K562 (cell line): ENCODE measurements at regions not wholly inside any gene's neighbourhood (a gene's known extent, or its start where the extent isn't known, plus 50 kb on each side); places are given as distances from the start of the nearest gene placed in this dataset.

Source experiments
- ATAC-seq: fragments of 200-7000 bp; cut with Tn5 transposase; 3 replicates; pipeline ENCODE4 v1.9.1; 2020; ENCODE audit warnings: moderate library complexity
- BruUV-seq: library from RNA; stranded (reverse); fragments of 400-500 nt; replicated peaks from 2 replicates; lab custom pipeline; 2021; lab: Mats Ljungman, UMichigan
- CTCF ChIA-PET: fragments of 300-600 bp; formaldehyde crosslinking; extraction: SDS; loops from one replicate; lab custom pipeline; 2021; ENCODE audit warnings: low intra/inter-chr PET ratio; lab: Yijun Ruan, JAX
- POLR2A ChIA-PET: fragments of 300-600, 350-650 bp; sonication (Branson Sonifier 250); formaldehyde crosslinking; extraction: SDS; loops from one replicate; lab custom pipeline; 2021; ENCODE audit warnings: antibody characterized with exemption, inconsistent platforms; lab: Yijun Ruan, JAX
- DNase-seq, 4 experiments: peaks; one replicate each; pipeline versions ENCODE4 v3.0.0 to v3.0.0-alpha.2; 2011 to 2018; ENCODE audit warnings: low spot score in 3 of 4, mixed read lengths in 3 of 4; ENCODE audit errors: extremely low read depth in 1 of 4
- FAIRE-seq: peaks from 2 replicates; lab custom pipeline; 2011; peaks lifted over from hg19 to GRCh38; lab: Jason Lieb, UNC
- H2AFZ ChIP-seq: 2 replicates; pipeline ENCODE4 v1.6.0; 2011; ENCODE audit warnings: low read depth, low read length, control low read depth, inconsistent platforms
- H3K27ac ChIP-seq: fragments of 200-600 bp; 3 replicates; pipeline ENCODE4 v1.8.0; 2011; ENCODE audit warnings: low read depth, mild to moderate bottlenecking, control low read depth, inconsistent platforms, low read length, moderate library complexity, mixed read lengths; ENCODE audit errors: extremely low read depth
- H3K27me3 ChIP-seq, 2 experiments: fragments of 300-600 bp in 1 of 2; 2 replicates in 1 of 2; 3 replicates in 1 of 2; pipeline versions ENCODE4 v1.6.0 to v1.8.0; 2011; ENCODE audit warnings: inconsistent platforms in 2 of 2, low read length in 2 of 2, mild to moderate bottlenecking in 1 of 2, mixed read lengths in 1 of 2, moderate library complexity in 1 of 2; ENCODE audit not compliant: control insufficient read depth in 2 of 2, insufficient read depth in 2 of 2
- H3K36me3 ChIP-seq: fragments of 300-600 bp; 3 replicates; pipeline ENCODE4 v1.8.0; 2011; ENCODE audit warnings: mild to moderate bottlenecking, low read length, inconsistent platforms; ENCODE audit not compliant: control insufficient read depth, insufficient read depth
- H3K4me1 ChIP-seq, 2 experiments: fragments of 200-600 bp in 1 of 2; replicated peaks in 1 of 2; 2 replicates in 1 of 2; 3 replicates in 1 of 2; pipeline versions ENCODE4 v1.5.1 to v1.8.0; 2011; ENCODE audit warnings: inconsistent platforms in 2 of 2, low read length in 2 of 2, mild to moderate bottlenecking in 1 of 2, mixed read lengths in 1 of 2, moderate library complexity in 1 of 2; ENCODE audit not compliant: control insufficient read depth in 2 of 2, insufficient read depth in 2 of 2
- H3K4me2 ChIP-seq: 2 replicates; pipeline ENCODE4 v1.6.1; 2011; ENCODE audit warnings: low read length, control low read depth, inconsistent platforms, mixed read lengths; ENCODE audit not compliant: insufficient read depth
- H3K4me3 ChIP-seq: fragments of 200-600 bp; sonication (generic), shearing (Covaris generic); 2 replicates; pipeline ENCODE4 v1.5.1; 2016; ENCODE audit warnings: control low read depth, inconsistent platforms
- H3K79me2 ChIP-seq: fragments of 200-600 bp; 3 replicates; pipeline ENCODE4 v1.8.0; 2011; ENCODE audit warnings: low read length, inconsistent platforms; ENCODE audit not compliant: control insufficient read depth, insufficient read depth
- H3K9ac ChIP-seq, 2 experiments: 2 replicates each; pipeline versions ENCODE4 v1.6.0 to v1.6.1; 2011; ENCODE audit warnings: low read depth in 2 of 2, low read length in 2 of 2, control low read depth in 1 of 2, inconsistent platforms in 1 of 2, mild to moderate bottlenecking in 1 of 2, mixed read lengths in 1 of 2; ENCODE audit not compliant: insufficient read depth in 1 of 2
- H3K9me1 ChIP-seq: one replicate; pipeline ENCODE4 v1.6.0; 2011; ENCODE audit warnings: inconsistent platforms, mild to moderate bottlenecking, low read length, moderate library complexity; ENCODE audit not compliant: control insufficient read depth, insufficient read depth
- H3K9me3 ChIP-seq: replicated peaks from 2 replicates; pipeline ENCODE4 v1.5.1; 2011; ENCODE audit warnings: low read depth, low read length, inconsistent platforms; ENCODE audit not compliant: control insufficient read depth, insufficient read depth
- H4K20me1 ChIP-seq: replicated peaks from 2 replicates; pipeline ENCODE4 v1.6.1; 2011; ENCODE audit warnings: low read length, inconsistent platforms, mixed read lengths; ENCODE audit not compliant: control insufficient read depth, insufficient read depth
- AFF4 ChIP-seq: sonication (generic); formaldehyde crosslinking; IDR thresholded peaks from 2 replicates; pipeline ENCODE4 v1.8.0; 2023; ENCODE audit warnings: mild to moderate bottlenecking, missing genetic modification reagents
- CREBBP ChIP-seq: IDR thresholded peaks from one replicate; pipeline ENCODE4 v1.6.1; 2012; ENCODE audit warnings: low read depth, mild to moderate bottlenecking, control low read depth, inconsistent platforms, low read length
- ETV1 ChIP-seq: fragments of 450-650 bp; conservative IDR thresholded peaks from 2 replicates; pipeline ENCODE4 v1.6.1; 2016; ENCODE audit warnings: missing genetic modification characterization, control low read depth, low read depth, missing compliant biosample characterization
- GABPB1 ChIP-seq: sonication (generic); formaldehyde crosslinking; IDR thresholded peaks from 2 replicates; pipeline ENCODE4 v1.8.0; 2022; ENCODE audit warnings: mild to moderate bottlenecking, missing genetic modification reagents
- GMEB1 ChIP-seq: fragments of 250-450 bp; sonication (Bioruptor Pico); IDR thresholded peaks from 2 replicates; pipeline ENCODE4 v1.4.0; 2020; ENCODE audit warnings: mild to moderate bottlenecking
- HMGXB4 ChIP-seq: sonication (generic); formaldehyde crosslinking; IDR thresholded peaks from 2 replicates; pipeline ENCODE4 v1.8.1; 2023; ENCODE audit warnings: mild to moderate bottlenecking, missing genetic modification reagents
- L3MBTL2 ChIP-seq: fragments of 450-650 bp; IDR thresholded peaks from 2 replicates; pipeline ENCODE4 v1.6.1; 2016; ENCODE audit warnings: mild to moderate bottlenecking, moderate library complexity
- MCM2 ChIP-seq: fragments of 450-650 bp; IDR thresholded peaks from 2 replicates; pipeline ENCODE4 v1.6.1; 2017; ENCODE audit warnings: low read depth, mild to moderate bottlenecking
- MEF2A ChIP-seq: IDR thresholded peaks from 2 replicates; pipeline ENCODE4 v1.6.1; 2011; ENCODE audit warnings: low read depth, mild to moderate bottlenecking, low read length, moderate library complexity; ENCODE audit not compliant: control insufficient read depth
- NCOA4 ChIP-seq: fragments of 450-650 bp; IDR thresholded peaks from 2 replicates; pipeline ENCODE4 v1.6.1; 2018; ENCODE audit warnings: mild to moderate bottlenecking; ENCODE audit not compliant: partially characterized antibody
- NR4A1 ChIP-seq, 2 experiments: fragments of 250-450 bp in 1 of 2; fragments of 450-650 bp in 1 of 2; sonication (Bioruptor Pico) in 1 of 2; IDR thresholded peaks; 2 replicates each; pipeline versions ENCODE4 v1.4.0 to v1.6.1; 2016 to 2020; ENCODE audit warnings: mild to moderate bottlenecking in 2 of 2, missing compliant biosample characterization in 1 of 2, missing genetic modification characterization in 1 of 2, moderate library complexity in 1 of 2
- PHTF2 ChIP-seq: fragments of 250-450 bp; sonication (Bioruptor Pico); IDR thresholded peaks from 2 replicates; pipeline ENCODE4 v1.5.0; 2021; ENCODE audit warnings: mild to moderate bottlenecking
- RBM22 ChIP-seq: fragments of 200-400 bp; formaldehyde crosslinking; IDR thresholded peaks from 2 replicates; pipeline ENCODE4 v1.6.1; 2018; ENCODE audit warnings: low read length, low read depth; ENCODE audit not compliant: poor library complexity, severe bottlenecking
- XRCC4 ChIP-seq: IDR thresholded peaks from one replicate; pipeline ENCODE4 v1.6.1; 2011; ENCODE audit not compliant: insufficient read depth, insufficient read length; ENCODE audit errors: extremely low read depth
- WGBS: fragments of 100-300 bp; shearing (Covaris generic); methylation state at CpG from one replicate; pipeline ENCODE4 v1.1.6; 2016; ENCODE audit warnings: low coverage, mixed read lengths; ENCODE audit not compliant: insufficient coverage; ENCODE audit errors: missing lambda C conversion rate; 5-methylcytosine and 5-hydroxymethylcytosine counted together
- in situ Hi-C: fragments of 300-500 bp; cut with MboI; formaldehyde crosslinking; loops from 4 replicates; pipeline ENCODE4 v1.15.0; 2018; ENCODE audit warnings: inconsistent platforms, mixed read lengths
- intact Hi-C: fragments of 100-400 bp; cut with micrococcal nuclease; formaldehyde crosslinking; loops from 2 replicates; pipeline ENCODE4 v1.14.2; 2022

- H3K36me3 ChIP-seq = no peaks in the 10 kb centered on the region
- TF ChIP-seq GMEB1 (no peak), NCOA4 (no peak), L3MBTL2 (no peak), MEF2A (no peak), CREBBP (no peak), NR4A1 (CRISPR knock-in tag; IDR thresholded peaks at IDR 0.05) (no peak), NR4A1 (tag; IDR thresholded peaks at IDR 0.05) (no peak), AFF4 (CRISPR knock-in tag) (no peak), PHTF2 (CRISPR knock-in tag) (no peak), XRCC4 (no peak), RBM22 (no peak), ETV1 (tag) (no peak), GABPB1 (CRISPR knock-in tag) (no peak), HMGXB4 (no peak), MCM2 (no peak)
- H3K9me1 ChIP-seq = no peaks in the 10 kb centered on the region
- H2AFZ ChIP-seq = no peak overlapping the region
- DNase-seq (no peak), ATAC-seq (no peak), FAIRE-seq (no peak)
- whole genome bisulfite sequencing = 3% methylated on average over 4 of the region's 4 CpGs
- no peak overlapping the region for H3K27ac ChIP-seq
- H3K4me3 ChIP-seq = no peak overlapping the region
- POLR2A ChIA-PET = no interaction called here
- H4K20me1 ChIP-seq = no peaks in the 10 kb centered on the region
- CTCF ChIA-PET = no interaction called here
- BruUV-seq = no TSS peak
- H3K4me2 ChIP-seq = no peak overlapping the region
- in situ Hi-C loops = no loop called here
- no peaks in the 10 kb centered on the region for H3K79me2 ChIP-seq
- H3K9me3 ChIP-seq = no peaks in the 10 kb centered on the region; the same call in 1 of the 2 replicates
- no peaks in the 10 kb centered on the region for H3K27me3 ChIP-seq
- intact Hi-C loops = no loop called here
- H3K4me1 ChIP-seq = no peaks in the 10 kb centered on the region
- no peak overlapping the region for H3K9ac ChIP-seq
Measured at GRCh38 chr2:146804288-146804687, 1040.5 kb upstream of the ACVR2A start.
